Osteocyte (in vitro differentiated cells): ENCODE measurements at regions not wholly inside any gene's neighbourhood (a gene's known extent, or its start where the extent isn't known, plus 50 kb on each side); places are given as distances from the start of the nearest gene placed in this dataset.

ENCODE experiments used
- DNase-seq: peaks from one replicate; pipeline ENCODE4 v3.0.0; 2021; ENCODE audit warnings: mixed read lengths; ENCODE audit not compliant: unreplicated experiment; ENCODE audit errors: extremely low spot score
- H3K27ac Mint-ChIP-seq: one replicate; pipeline ENCODE4 v1.8.0; 2021; ENCODE audit warnings: mild to moderate bottlenecking, mixed read lengths; ENCODE audit not compliant: unreplicated experiment
- H3K27me3 Mint-ChIP-seq: one replicate; pipeline ENCODE4 v1.8.0; 2021; ENCODE audit warnings: mixed read lengths; ENCODE audit not compliant: unreplicated experiment
- H3K36me3 Mint-ChIP-seq: one replicate; pipeline ENCODE4 v1.8.0; 2021; ENCODE audit warnings: mixed read lengths; ENCODE audit not compliant: unreplicated experiment
- H3K4me1 Mint-ChIP-seq: one replicate; pipeline ENCODE4 v1.8.0; 2021; ENCODE audit warnings: mixed read lengths; ENCODE audit not compliant: unreplicated experiment
- H3K4me3 Mint-ChIP-seq: one replicate; pipeline ENCODE4 v1.8.0; 2021; ENCODE audit warnings: mild to moderate bottlenecking, moderate library complexity, mixed read lengths; ENCODE audit not compliant: unreplicated experiment
- H3K9me3 Mint-ChIP-seq: one replicate; pipeline ENCODE4 v1.8.0; 2021; ENCODE audit warnings: mixed read lengths; ENCODE audit not compliant: unreplicated experiment
- CTCF ChIP-seq: fragments of 200-600 bp; sonication (generic); IDR thresholded peaks from 2 replicates; pipeline ENCODE4 v1.5.0; 2021; ENCODE audit warnings: antibody characterized with exemption, mild to moderate bottlenecking, moderate library complexity

DNA sequence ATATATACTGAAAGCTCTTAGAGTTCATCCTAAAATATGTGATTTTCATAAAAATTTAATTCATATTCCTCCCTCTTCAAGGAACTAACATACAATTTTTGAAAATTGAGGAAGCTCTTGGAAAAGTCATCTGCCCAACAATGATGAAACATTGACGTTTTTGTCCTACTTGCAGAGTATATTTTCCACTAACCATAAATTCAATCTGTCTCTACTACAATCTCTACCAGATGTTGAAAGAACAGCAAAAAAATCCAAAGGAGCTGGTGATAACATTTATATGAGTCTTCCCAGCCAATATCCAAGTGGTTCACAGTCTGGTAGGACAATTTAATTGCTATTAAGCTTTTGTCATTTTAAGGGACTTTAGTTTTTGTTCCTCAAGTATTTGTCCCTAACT lies 81.1 kb upstream of the NR3C1 start:
- no peak for DNase-seq
- H3K9me3 Mint-ChIP-seq, result no peaks in the 10 kb centered on the region
- peaks cover 10% of the 10 kb centered on the region for H3K4me1 Mint-ChIP-seq
- H3K4me3 Mint-ChIP-seq, result no peak overlapping the region
- no peaks in the 10 kb centered on the region for H3K27me3 Mint-ChIP-seq
- no peak overlapping the region for H3K27ac Mint-ChIP-seq
- no peak for TF ChIP-seq CTCF
- no peaks in the 10 kb centered on the region for H3K36me3 Mint-ChIP-seq

GRCh38 chr5:143481697-143482531 lies 78.4 kb upstream of the NR3C1 start:
- Mint-ChIP-seq H3K27me3 (no peaks in the 10 kb centered on the region), H3K4me3 (no peak overlapping the region), H3K4me1 (peaks cover 12% of the 10 kb centered on the region), H3K27ac (no peak overlapping the region), H3K9me3 (no peaks in the 10 kb centered on the region), H3K36me3 (no peaks in the 10 kb centered on the region)
- no peak for TF ChIP-seq CTCF
- DNase-seq, result no peak

DNA sequence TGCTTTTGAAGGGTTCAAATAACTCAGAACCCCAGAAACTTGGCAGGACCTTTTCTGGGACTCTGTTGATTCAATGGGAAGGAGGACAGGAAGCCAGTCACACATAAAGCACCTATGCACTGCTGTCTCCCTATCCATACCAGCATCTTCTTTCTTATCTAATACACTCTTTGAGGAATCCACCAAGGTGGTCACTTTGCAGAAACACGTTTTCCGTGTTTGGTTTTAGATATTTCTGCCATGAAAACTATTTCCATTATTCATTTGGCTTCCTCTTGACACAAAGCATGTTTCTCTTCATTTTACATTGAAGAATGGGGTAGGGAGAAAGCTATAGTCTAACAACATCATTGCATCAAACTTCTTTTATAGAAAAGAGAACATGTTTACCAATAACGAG lies 76.5 kb upstream of the NR3C1 start:
- H3K4me3 Mint-ChIP-seq, result no peak overlapping the region

DNA sequence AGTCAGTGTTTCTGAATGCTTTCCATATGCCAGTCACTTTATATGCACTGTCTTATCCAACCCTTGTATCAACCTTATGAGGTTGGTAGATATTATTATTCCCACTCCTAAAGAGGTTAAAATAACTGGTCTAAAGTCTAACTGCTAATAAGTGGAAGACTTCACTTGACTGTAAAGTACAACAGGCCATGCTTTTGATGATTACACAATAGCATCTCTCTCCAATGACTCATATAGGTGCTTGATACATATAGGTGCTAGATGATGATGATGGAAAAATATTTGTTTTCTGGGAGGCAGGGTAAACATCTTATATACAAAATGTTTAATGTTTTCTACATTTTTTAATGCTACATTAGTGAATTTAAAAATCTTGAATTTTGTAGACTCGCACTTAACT lies 75.9 kb upstream of the NR3C1 start:
- Mint-ChIP-seq H3K4me3 (no peak overlapping the region), H3K4me1 (peaks cover 17% of the 10 kb centered on the region), H3K36me3 (no peaks in the 10 kb centered on the region), H3K27me3 (no peaks in the 10 kb centered on the region), H3K27ac (no peak overlapping the region), H3K9me3 (no peaks in the 10 kb centered on the region)
- TF ChIP-seq CTCF, result no peak
- no peak for DNase-seq

More for the DNA sequence above, 76.5 kb upstream of the NR3C1 start:
- Mint-ChIP-seq H3K36me3 (no peaks in the 10 kb centered on the region), H3K27me3 (no peaks in the 10 kb centered on the region), H3K9me3 (no peaks in the 10 kb centered on the region), H3K4me1 (peaks cover 17% of the 10 kb centered on the region), H3K27ac (no peak overlapping the region)
- TF ChIP-seq CTCF, result no peak
- DNase-seq, result no peak

GRCh38 chr5:143476601-143477211 lies 73.2 kb upstream of the NR3C1 start:
- no peak for DNase-seq
- no peak for TF ChIP-seq CTCF
- Mint-ChIP-seq H3K4me1 (peaks cover 15% of the 10 kb centered on the region), H3K36me3 (no peaks in the 10 kb centered on the region), H3K4me3 (no peak overlapping the region), H3K9me3 (no peaks in the 10 kb centered on the region), H3K27ac (no peak overlapping the region), H3K27me3 (no peaks in the 10 kb centered on the region)
